Chondrocyte (in vitro differentiated cells): ENCODE measurements at regions not wholly inside any gene's neighbourhood (a gene's known extent, or its start where the extent isn't known, plus 50 kb on each side); places are given as distances from the start of the nearest gene placed in this dataset.

Source experiments
- DNase-seq: peaks from one replicate; pipeline ENCODE4 v3.0.0; 2021; ENCODE audit warnings: mixed read lengths, low spot score
- H3K27ac Mint-ChIP-seq: one replicate; pipeline ENCODE4 v1.8.0; 2021; ENCODE audit warnings: mild to moderate bottlenecking, moderate library complexity, mixed read lengths; ENCODE audit not compliant: unreplicated experiment
- H3K27me3 Mint-ChIP-seq: 2 replicates; pipeline ENCODE4 v1.8.0; 2021; ENCODE audit warnings: low read depth, mixed read lengths
- H3K36me3 Mint-ChIP-seq: 2 replicates; pipeline ENCODE4 v1.8.0; 2021; ENCODE audit warnings: low read depth, mixed read lengths
- H3K4me1 Mint-ChIP-seq: 2 replicates; pipeline ENCODE4 v1.8.0; 2021; ENCODE audit warnings: low read depth, mild to moderate bottlenecking, mixed read lengths
- H3K4me3 Mint-ChIP-seq: one replicate; pipeline ENCODE4 v1.8.0; 2021; ENCODE audit warnings: mild to moderate bottlenecking, moderate library complexity, mixed read lengths; ENCODE audit not compliant: unreplicated experiment
- H3K9me3 Mint-ChIP-seq: 2 replicates; pipeline ENCODE4 v1.8.0; 2021; ENCODE audit warnings: low read depth, mixed read lengths
- TF ChIP-seq, protein P1 (sequence below): fragments of 200-600 bp; sonication (generic); IDR thresholded peaks from 2 replicates; pipeline ENCODE4 v1.5.0; 2021; ENCODE audit warnings: antibody characterized with exemption, mild to moderate bottlenecking, moderate library complexity

DNA sequence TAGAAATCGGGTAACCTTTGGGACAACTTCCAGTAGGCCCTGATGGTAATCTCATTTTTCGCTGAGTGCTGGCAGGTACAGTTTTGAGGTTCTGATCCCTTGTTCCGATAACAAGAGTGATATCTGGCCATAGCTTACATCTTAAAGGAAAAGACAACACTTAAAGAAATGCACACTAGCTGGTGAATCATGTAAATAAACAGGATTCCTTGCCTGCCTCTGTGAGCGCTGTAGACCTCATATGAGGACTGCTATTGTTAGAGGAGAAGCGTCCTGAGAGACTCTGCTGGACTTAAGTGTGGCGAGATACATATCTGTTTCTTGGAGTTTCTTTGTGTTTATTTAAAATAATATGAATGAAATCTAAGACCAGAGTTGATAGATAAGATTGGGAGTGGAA lies 149.3 kb upstream of the SLC4A4 start:
- Mint-ChIP-seq H3K27me3 (peaks cover 16% of the 10 kb centered on the region), H3K4me1 (peaks cover 37% of the 10 kb centered on the region), H3K4me3 (no peak overlapping the region), H3K27ac (no peak overlapping the region), H3K9me3 (no peaks in the 10 kb centered on the region), H3K36me3 (peaks cover 3% of the 10 kb centered on the region)
- TF ChIP-seq, protein P1, sequence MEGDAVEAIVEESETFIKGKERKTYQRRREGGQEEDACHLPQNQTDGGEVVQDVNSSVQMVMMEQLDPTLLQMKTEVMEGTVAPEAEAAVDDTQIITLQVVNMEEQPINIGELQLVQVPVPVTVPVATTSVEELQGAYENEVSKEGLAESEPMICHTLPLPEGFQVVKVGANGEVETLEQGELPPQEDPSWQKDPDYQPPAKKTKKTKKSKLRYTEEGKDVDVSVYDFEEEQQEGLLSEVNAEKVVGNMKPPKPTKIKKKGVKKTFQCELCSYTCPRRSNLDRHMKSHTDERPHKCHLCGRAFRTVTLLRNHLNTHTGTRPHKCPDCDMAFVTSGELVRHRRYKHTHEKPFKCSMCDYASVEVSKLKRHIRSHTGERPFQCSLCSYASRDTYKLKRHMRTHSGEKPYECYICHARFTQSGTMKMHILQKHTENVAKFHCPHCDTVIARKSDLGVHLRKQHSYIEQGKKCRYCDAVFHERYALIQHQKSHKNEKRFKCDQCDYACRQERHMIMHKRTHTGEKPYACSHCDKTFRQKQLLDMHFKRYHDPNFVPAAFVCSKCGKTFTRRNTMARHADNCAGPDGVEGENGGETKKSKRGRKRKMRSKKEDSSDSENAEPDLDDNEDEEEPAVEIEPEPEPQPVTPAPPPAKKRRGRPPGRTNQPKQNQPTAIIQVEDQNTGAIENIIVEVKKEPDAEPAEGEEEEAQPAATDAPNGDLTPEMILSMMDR: peak; percentile 32
- DNase-seq: no peak

GRCh38 chr4:71194454-71194853 lies 144.4 kb upstream of the SLC4A4 start:
- H3K4me1 Mint-ChIP-seq: peaks cover 21% of the 10 kb centered on the region
- DNase-seq: no peak
- no peak overlapping the region for H3K4me3 Mint-ChIP-seq
- no peak overlapping the region for H3K27ac Mint-ChIP-seq
- peaks cover 3% of the 10 kb centered on the region for H3K36me3 Mint-ChIP-seq
- no peaks in the 10 kb centered on the region for H3K9me3 Mint-ChIP-seq
- peaks cover 16% of the 10 kb centered on the region for H3K27me3 Mint-ChIP-seq
- TF ChIP-seq, protein P1: no peak

GRCh38 chr4:71195924-71196323 lies 142.9 kb upstream of the SLC4A4 start:
- Mint-ChIP-seq H3K9me3 (no peaks in the 10 kb centered on the region), H3K27me3 (peaks cover 13% of the 10 kb centered on the region), H3K4me1 (peaks cover 13% of the 10 kb centered on the region), H3K27ac (peak overlapping the region; percentile 60), H3K36me3 (peaks cover 3% of the 10 kb centered on the region), H3K4me3 (no peak overlapping the region)
- TF ChIP-seq, protein P1: no peak
- no peak for DNase-seq

- Mint-ChIP-seq H3K27me3 (no peaks in the 10 kb centered on the region), H3K4me3 (no peak overlapping the region), H3K9me3 (no peaks in the 10 kb centered on the region), H3K4me1 (peaks cover 8% of the 10 kb centered on the region), H3K36me3 (no peaks in the 10 kb centered on the region), H3K27ac (no peak overlapping the region)
- TF ChIP-seq, protein P1: no peak
- no peak for DNase-seq
These were observed 139.9 kb upstream of the SLC4A4 start for GRCh38 chr4:71198958-71199357.

DNA sequence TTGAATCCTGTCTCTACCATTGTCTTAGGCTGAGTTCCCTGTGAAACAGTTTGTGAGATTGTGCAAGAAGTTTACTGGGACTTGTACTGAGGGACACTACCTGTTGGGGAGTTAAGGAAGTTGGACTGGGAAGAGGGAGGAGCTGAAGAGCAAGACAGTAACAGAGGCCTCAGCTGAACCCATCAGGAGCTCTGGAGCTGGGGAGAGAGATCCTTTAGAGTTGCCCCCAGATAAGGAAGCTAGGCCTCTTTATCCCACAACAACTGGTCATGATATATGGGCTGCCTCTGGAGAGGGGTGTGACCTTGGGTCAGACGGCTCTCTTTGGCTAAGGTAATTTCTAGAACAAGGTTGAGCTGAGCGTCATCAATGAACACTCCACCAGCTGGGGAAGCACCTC lies 137.8 kb upstream of the SLC4A4 start:
- DNase-seq: no peak
- no peak overlapping the region for H3K27ac Mint-ChIP-seq
- H3K36me3 Mint-ChIP-seq: no peaks in the 10 kb centered on the region
- peaks cover 2% of the 10 kb centered on the region for H3K4me1 Mint-ChIP-seq
- TF ChIP-seq, protein P1: no peak
- H3K9me3 Mint-ChIP-seq: no peaks in the 10 kb centered on the region
- H3K27me3 Mint-ChIP-seq: no peaks in the 10 kb centered on the region
- H3K4me3 Mint-ChIP-seq: no peak overlapping the region
